ENCODE measurements at regions not wholly inside any gene's neighbourhood (a gene's known extent, or its start where the extent isn't known, plus 50 kb on each side); places are given as distances from the start of the nearest gene placed in this dataset.
A peak's percentile ranks its signal among the peaks of the same experiment; 100 is the strongest.
"Not testable (repeated sequence)": the region's sequence is repeated elsewhere in the genome, so short reads cannot be mapped to it uniquely, and the experiment has no call there.

- intact Hi-C loops (cut with DNase I) = no loop called here
- no peak for DNase-seq (ENCODE audit: missing footprints)
- no peak for ATAC-seq
Measured at GRCh38 chr18:60911504-60911903, 421.7 kb upstream of the CDH20 start.

GRCh38 chr18:60915160-60915559 lies 418.1 kb upstream of the CDH20 start:
- intact Hi-C loops (cut with DNase I) = no loop called here
- ATAC-seq (no peak), DNase-seq (ENCODE audit: missing footprints) (no peak)

GRCh38 chr18:60918862-60919261 lies 414.4 kb upstream of the CDH20 start:
- DNase-seq (ENCODE audit: missing footprints); ATAC-seq; intact Hi-C loops (cut with DNase I): not testable (repeated sequence)

GRCh38 chr18:60925892-60926291 lies 407.3 kb upstream of the CDH20 start:
- ATAC-seq (no peak), DNase-seq (ENCODE audit: missing footprints) (no peak)
- intact Hi-C loops (cut with DNase I) = no loop called here

GRCh38 chr18:60929966-60930365 lies 403.3 kb upstream of the CDH20 start:
- ATAC-seq (no peak), DNase-seq (ENCODE audit: missing footprints) (no peak)
- intact Hi-C loops (cut with DNase I) = no loop called here

GRCh38 chr18:60935041-60935910 lies 398.0 kb upstream of the CDH20 start:
- no peak for DNase-seq (ENCODE audit: missing footprints)
- intact Hi-C loops (cut with DNase I) = no loop called here
- ATAC-seq = no peak

- ATAC-seq = no peak
- intact Hi-C loops (cut with DNase I) = no loop called here
Measured at GRCh38 chr18:60936101-60936500, 397.1 kb upstream of the CDH20 start.

GRCh38 chr18:60943297-60943696 lies 389.9 kb upstream of the CDH20 start:
- ATAC-seq (no peak), DNase-seq (ENCODE audit: missing footprints) (no peak)
- intact Hi-C loops (cut with DNase I) = no loop called here

More at GRCh38 chr18:60936101-60936500, 397.1 kb upstream of the CDH20 start:
- DNase-seq (ENCODE audit: missing footprints) = no peak

GRCh38 chr18:60950634-60951033 lies 382.6 kb upstream of the CDH20 start:
- intact Hi-C loops (cut with DNase I) = no loop called here
- ATAC-seq (no peak), DNase-seq (ENCODE audit: missing footprints) (no peak)

GRCh38 chr18:60951091-60951490 lies 382.1 kb upstream of the CDH20 start:
- no peak for DNase-seq (ENCODE audit: missing footprints)
- ATAC-seq = no peak
- intact Hi-C loops (cut with DNase I) = no loop called here

GRCh38 chr18:60962625-60963024 lies 370.6 kb upstream of the CDH20 start:
- intact Hi-C loops (cut with DNase I) = no loop called here
- no peak for DNase-seq (ENCODE audit: missing footprints)
- peak; percentile 50 for ATAC-seq

- ATAC-seq = no peak
- intact Hi-C loops (cut with DNase I) = no loop called here
- DNase-seq (ENCODE audit: missing footprints) = no peak
Measured at GRCh38 chr18:60965856-60966255, 367.4 kb upstream of the CDH20 start.

- DNase-seq (ENCODE audit: missing footprints) = no peak
- ATAC-seq = no peak
- intact Hi-C loops (cut with DNase I) = no loop called here
Measured at GRCh38 chr18:60966876-60967275, 366.4 kb upstream of the CDH20 start.

- ATAC-seq (no peak), DNase-seq (ENCODE audit: missing footprints) (no peak)
- intact Hi-C loops (cut with DNase I) = loop anchor here (10.0 kb wide), 1 partner anchor 69 kb away; no protein-coding TSS in a partner anchor
Measured at GRCh38 chr18:60975420-60975819, 357.8 kb upstream of the CDH20 start.

- DNase-seq (ENCODE audit: missing footprints) (no peak), ATAC-seq (no peak)
- intact Hi-C loops (cut with DNase I) = loop anchor here (10.0 kb wide), 1 partner anchor 68 kb away; no protein-coding TSS in a partner anchor
Measured at GRCh38 chr18:60976976-60977375, 356.3 kb upstream of the CDH20 start.

GRCh38 chr18:60978338-60978737 lies 354.9 kb upstream of the CDH20 start:
- ATAC-seq = no peak
- DNase-seq (ENCODE audit: missing footprints) = no peak
- intact Hi-C loops (cut with DNase I) = loop anchor here (10.0 kb wide), 1 partner anchor 66 kb away; no protein-coding TSS in a partner anchor

- ATAC-seq (no peak), DNase-seq (ENCODE audit: missing footprints) (no peak)
- intact Hi-C loops (cut with DNase I) = no loop called here
Measured at GRCh38 chr18:60980422-60981005, 352.7 kb upstream of the CDH20 start.

GRCh38 chr18:60981682-60982328 lies 351.4 kb upstream of the CDH20 start:
- ATAC-seq (no peak), DNase-seq (ENCODE audit: missing footprints) (no peak)
- intact Hi-C loops (cut with DNase I) = no loop called here

GRCh38 chr18:60982329-60982695 lies 350.9 kb upstream of the CDH20 start:
- intact Hi-C loops (cut with DNase I) = no loop called here
- no peak for ATAC-seq
- DNase-seq (ENCODE audit: missing footprints) = no peak

GRCh38 chr18:60982928-60983327 lies 350.3 kb upstream of the CDH20 start:
- intact Hi-C loops (cut with DNase I) = no loop called here
- no peak for DNase-seq (ENCODE audit: missing footprints)
- no peak for ATAC-seq

Measured in Right ventricle myocardium inferior (tissue), 1 donor.